ENCODE measurements at regions not wholly inside any gene's neighbourhood (a gene's known extent, or its start where the extent isn't known, plus 50 kb on each side); places are given as distances from the start of the nearest gene placed in this dataset.
A peak's percentile ranks its signal among the peaks of the same experiment; 100 is the strongest.

DNA sequence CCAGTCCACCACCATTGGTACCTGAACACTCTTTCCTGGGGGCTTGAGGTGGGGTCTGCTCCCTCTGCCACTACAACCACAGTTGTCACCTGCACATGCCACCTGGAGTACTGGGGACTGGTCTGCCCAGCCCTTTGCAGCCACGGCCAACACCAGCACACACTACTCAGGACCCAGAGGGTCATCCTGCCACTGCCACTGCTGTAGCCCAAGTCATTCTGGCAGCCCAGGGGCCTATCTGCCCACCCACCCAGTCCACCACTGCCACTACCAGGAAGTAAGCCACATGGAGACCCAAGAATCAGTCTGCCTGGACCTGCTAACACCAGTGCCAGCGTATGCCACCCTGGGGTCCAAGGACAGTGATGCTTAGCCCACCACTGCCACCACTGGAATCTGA, 302.4 kb upstream of the TRPC7 start:
- POLR2A ChIA-PET (ENCODE audit: partially characterized antibody), result no interaction called here
- 97% methylated on average over 2 of the region's 2 CpGs; no CpG with 5 or more reads in 1 of the 2 experiments for WGBS, 2 experiments (ENCODE audit: extremely low coverage in 1 of 2, insufficient coverage in 1 of 2, insufficient read length in 1 of 2, insufficient replicate concordance in 2 of 2, low coverage in 1 of 2, low lambda C conversion rate in 2 of 2, missing lambda C conversion rate in 1 of 2)
- H3K4ac ChIP-seq (replicated peaks; ENCODE audit: insufficient read length, low read depth, low read length), result no peak overlapping the region
- no peak for TF ChIP-seq EP300 (IDR thresholded peaks at IDR 0.05; ENCODE audit: borderline replicate concordance in 1 of 2, low read depth in 2 of 2, low read length in 2 of 2)
- TF ChIP-seq HDAC6 (IDR thresholded peaks at IDR 0.05; ENCODE audit: low read depth, low read length), result no peak
- TF ChIP-seq KDM1A (IDR thresholded peaks at IDR 0.05; ENCODE audit: borderline replicate concordance, low read length), result no peak
- TF ChIP-seq SAP30 (IDR thresholded peaks at IDR 0.05; ENCODE audit: insufficient read depth, insufficient replicate concordance, low read length), result no peak
- TF ChIP-seq CREB1 (IDR thresholded peaks at IDR 0.05), result no peak
- TF ChIP-seq KDM5A (IDR thresholded peaks at IDR 0.05; ENCODE audit: low read length), result no peak
- no peak for TF ChIP-seq KDM4A (IDR thresholded peaks at IDR 0.05; ENCODE audit: low read depth, low read length, severe bottlenecking)
- no peak for TF ChIP-seq JUND (IDR thresholded peaks at IDR 0.05; ENCODE audit: low read length)
- no peak for TF ChIP-seq MAFK (IDR thresholded peaks at IDR 0.05; ENCODE audit: low read depth, low read length)
- no peak for TF ChIP-seq EZH2 (IDR thresholded peaks at IDR 0.05; ENCODE audit: low read depth, low read length, severe bottlenecking)
- no peak for TF ChIP-seq MAX (IDR thresholded peaks at IDR 0.05)
- no peak for TF ChIP-seq FOSL1 (IDR thresholded peaks at IDR 0.05; ENCODE audit: insufficient read depth, low read depth, low read length)
- no peak for TF ChIP-seq SUZ12 (IDR thresholded peaks at IDR 0.05; ENCODE audit: low read length)
- TF ChIP-seq TAF7 (optimal IDR thresholded peaks at IDR 0.05; ENCODE audit: borderline replicate concordance, low read depth, low read length), result no peak

More for the DNA sequence above, 302.4 kb upstream of the TRPC7 start:
- Histone ChIP-seq H2AK5ac (ENCODE audit: low read depth, low read length) (peak overlapping the region; percentile 45; the same call in 1 of the 2 replicates), H2BK15ac (ENCODE audit: low read length) (no peak overlapping the region), H3K4me1 (replicated peaks in 1 of 4; ENCODE audit: control insufficient read depth in 3 of 4, insufficient read depth in 4 of 4, low read length in 3 of 4) (peaks cover 0 to 8% (median 4%) of the 10 kb centered on the region in 4 experiments; a peak in 3 of 7 replicates), H3K14ac (ENCODE audit: insufficient read length) (no peak overlapping the region), H2BK5ac (ENCODE audit: low read depth, low read length) (peak overlapping the region; percentile 89; the same call in 1 of the 2 replicates), H2BK20ac (ENCODE audit: low read length) (peak overlapping the region; percentile 62; the same call in 1 of the 2 replicates), H2BK12ac (ENCODE audit: low read depth, low read length) (peak overlapping the region; percentile 91; the same call in 1 of the 2 replicates), H3K56ac (replicated peaks; ENCODE audit: insufficient read length, low read depth, low read length) (no peak overlapping the region), H4K8ac (ENCODE audit: extremely low read depth, insufficient read depth, low read length) (no peak overlapping the region), H4K5ac (ENCODE audit: insufficient read length, low read depth, low read length) (peak overlapping the region; percentile 30), H4K20me1 (replicated peaks in 1 of 2; ENCODE audit: control insufficient read depth in 1 of 2, insufficient read depth in 2 of 2, low read length in 2 of 2) (no peaks in the 10 kb centered on the region), H3K36me3 (ENCODE audit: control insufficient read depth in 2 of 4, insufficient read depth in 4 of 4, low read length in 3 of 4) (no peaks in the 10 kb centered on the region), H3K27ac (ENCODE audit: low read depth, low read length) (no peak overlapping the region), H3K79me2 (ENCODE audit: control insufficient read depth in 1 of 2, insufficient read depth in 2 of 2, low read length in 2 of 2) (no peaks in the 10 kb centered on the region), H3K23ac (ENCODE audit: insufficient read length) (no peak overlapping the region), H3K79me1 (ENCODE audit: low read depth, low read length) (no peaks in the 10 kb centered on the region), H3K9ac (replicated peaks in 1 of 4; ENCODE audit: extremely low read depth in 1 of 4, low read depth in 3 of 4, low read length in 3 of 4) (no peak overlapping the region), H4K91ac (replicated peaks; ENCODE audit: insufficient read length, low read length) (peak overlapping the region; percentile 88), H2BK120ac (replicated peaks; ENCODE audit: low read depth, low read length) (peak overlapping the region; percentile 7), H3K4me2 (ENCODE audit: insufficient read depth in 1 of 2, low read depth in 2 of 2, low read length in 2 of 2) (no peak overlapping the region), H3K18ac (ENCODE audit: extremely low read depth, low read length) (no peak overlapping the region), H3K27me3 (replicated peaks in 1 of 4; ENCODE audit: control insufficient read depth in 3 of 4, extremely low read depth in 1 of 4, insufficient read depth in 3 of 4, low read length in 3 of 4) (no peaks in the 10 kb centered on the region), H2AFZ (ENCODE audit: low read length) (0 out of 2 replicates have a peak overlapping the region, but pooled peaks have one; percentile 4), H3K9me3 (ENCODE audit: insufficient read depth in 2 of 2, low read depth in 1 of 2, low read length in 1 of 2) (no peaks in the 10 kb centered on the region), H3K23me2 (ENCODE audit: low read depth, low read length) (no peaks in the 10 kb centered on the region), H3K4me3 (ENCODE audit: extremely low read depth in 1 of 4, insufficient read depth in 2 of 4, low read depth in 3 of 4, low read length in 4 of 4) (no peak overlapping the region)
- CTCF ChIA-PET (ENCODE audit: partially characterized antibody), result no interaction called here
- no peak for FAIRE-seq
- DNase-seq (ENCODE audit: low read depth in 1 of 2, low spot score in 2 of 2), result no peak

Data from H1 (cell line).